Ectodermal cell (in vitro differentiated cells): ENCODE measurements at regions not wholly inside any gene's neighbourhood (a gene's known extent, or its start where the extent isn't known, plus 50 kb on each side); places are given as distances from the start of the nearest gene placed in this dataset.
"Not testable (repeated sequence)": the region's sequence is repeated elsewhere in the genome, so short reads cannot be mapped to it uniquely, and the experiment has no call there.

Experiments used
- H3K27ac ChIP-seq: 2 replicates; pipeline ENCODE4 v1.7.0; 2013; ENCODE audit warnings: mild to moderate bottlenecking, low read depth, low read length; ENCODE audit not compliant: insufficient read depth, poor library complexity, severe bottlenecking
- H3K27me3 ChIP-seq: 2 replicates; pipeline ENCODE4 v1.7.0; 2013; ENCODE audit warnings: mild to moderate bottlenecking, low read length; ENCODE audit not compliant: insufficient read depth, control insufficient read depth, poor library complexity, severe bottlenecking
- H3K36me3 ChIP-seq: one replicate; pipeline ENCODE4 v1.7.0; 2013; ENCODE audit warnings: low read length; ENCODE audit not compliant: control insufficient read depth, insufficient read depth
- H3K4me1 ChIP-seq: one replicate; pipeline ENCODE4 v1.7.0; 2013; ENCODE audit warnings: low read length; ENCODE audit not compliant: control insufficient read depth, insufficient read depth
- H3K4me3 ChIP-seq: 2 replicates; pipeline ENCODE4 v1.7.0; 2013; ENCODE audit warnings: low read depth, low read length, control low read depth; ENCODE audit not compliant: insufficient read depth
- H3K9me3 ChIP-seq: 2 replicates; pipeline ENCODE4 v1.7.0; 2013; ENCODE audit warnings: mild to moderate bottlenecking, low read length, moderate library complexity; ENCODE audit not compliant: control insufficient read depth
- WGBS, 2 experiments: methylation state at CpG; one replicate each; pipeline ENCODE4 v1.1.7; 2013; ENCODE audit warnings: missing lambda C conversion rate in 2 of 2; 5-methylcytosine and 5-hydroxymethylcytosine counted together

- H3K9me3 ChIP-seq = no peaks in the 10 kb centered on the region
- H3K27ac ChIP-seq = no peak overlapping the region
- no peaks in the 10 kb centered on the region for H3K27me3 ChIP-seq
- H3K4me3 ChIP-seq = no peak overlapping the region
- 83 to 89% methylated on average over 6 of the region's 6 CpGs for WGBS, 2 experiments
- H3K4me1 ChIP-seq = peaks cover 16% of the 10 kb centered on the region
- no peaks in the 10 kb centered on the region for H3K36me3 ChIP-seq
Observed at GRCh38 chr4:38532908-38533499, 131.0 kb upstream of the KLF3 start.

GRCh38 chr4:38534344-38535045, 129.5 kb upstream of the KLF3 start:
- Histone ChIP-seq H3K4me3 (no peak overlapping the region), H3K36me3 (no peaks in the 10 kb centered on the region), H3K9me3 (no peaks in the 10 kb centered on the region), H3K27me3 (no peaks in the 10 kb centered on the region), H3K27ac (no peak overlapping the region), H3K4me1 (peaks cover 16% of the 10 kb centered on the region)
- WGBS, 2 experiments = 86 to 90% methylated on average over 3 of the region's 3 CpGs

- H3K27me3 ChIP-seq, H3K4me3 ChIP-seq, H3K36me3 ChIP-seq, H3K9me3 ChIP-seq, H3K27ac ChIP-seq: not testable (repeated sequence)
- peaks cover 16% of the 10 kb centered on the region for H3K4me1 ChIP-seq
- WGBS, 2 experiments = 94 to 100% methylated on average over 1 of the region's 1 CpG
Observed at GRCh38 chr4:38535071-38535470, 128.9 kb upstream of the KLF3 start.

- Histone ChIP-seq H3K9me3 (no peaks in the 10 kb centered on the region), H3K36me3 (no peaks in the 10 kb centered on the region), H3K4me3 (no peak overlapping the region), H3K27me3 (no peaks in the 10 kb centered on the region), H3K27ac (no peak overlapping the region), H3K4me1 (peaks cover 16% of the 10 kb centered on the region)
- WGBS, 2 experiments = 79 to 99% methylated on average over 3 to 4 of the region's 5 CpGs
Observed at GRCh38 chr4:38535717-38536116, 128.3 kb upstream of the KLF3 start.

- no peak overlapping the region for H3K4me3 ChIP-seq
- WGBS, 2 experiments = 92 to 100% methylated on average over 2 of the region's 2 CpGs
- peaks cover 9% of the 10 kb centered on the region for H3K4me1 ChIP-seq
- H3K27ac ChIP-seq = no peak overlapping the region
- H3K27me3 ChIP-seq = no peaks in the 10 kb centered on the region
- no peaks in the 10 kb centered on the region for H3K36me3 ChIP-seq
- no peaks in the 10 kb centered on the region for H3K9me3 ChIP-seq
Observed at GRCh38 chr4:38536716-38537115, 127.3 kb upstream of the KLF3 start.

GRCh38 chr4:38537666-38538065, 126.3 kb upstream of the KLF3 start:
- Histone ChIP-seq H3K27ac (no peak overlapping the region), H3K4me3 (no peak overlapping the region), H3K9me3 (no peaks in the 10 kb centered on the region), H3K36me3 (no peaks in the 10 kb centered on the region), H3K27me3 (no peaks in the 10 kb centered on the region), H3K4me1 (peaks cover 4% of the 10 kb centered on the region)
- 100% methylated on average over 1 of the region's 1 CpG for WGBS, 2 experiments

GRCh38 chr4:38538517-38538916, 125.5 kb upstream of the KLF3 start:
- H3K27me3 ChIP-seq = no peaks in the 10 kb centered on the region
- H3K27ac ChIP-seq = no peak overlapping the region
- no peaks in the 10 kb centered on the region for H3K9me3 ChIP-seq
- H3K4me3 ChIP-seq = no peak overlapping the region
- no peaks in the 10 kb centered on the region for H3K36me3 ChIP-seq
- H3K4me1 ChIP-seq = no peaks in the 10 kb centered on the region
- WGBS, 2 experiments = 91 to 96% methylated on average over 2 of the region's 2 CpGs

- no peaks in the 10 kb centered on the region for H3K27me3 ChIP-seq
- 93 to 95% methylated on average over 4 of the region's 4 CpGs for whole genome bisulfite sequencing, 2 experiments
- H3K4me1 ChIP-seq = no peaks in the 10 kb centered on the region
- H3K27ac ChIP-seq = no peak overlapping the region
- H3K9me3 ChIP-seq = no peaks in the 10 kb centered on the region
- H3K36me3 ChIP-seq = no peaks in the 10 kb centered on the region
- no peak overlapping the region for H3K4me3 ChIP-seq
Observed at GRCh38 chr4:38539501-38539900, 124.5 kb upstream of the KLF3 start.

GRCh38 chr4:38547052-38547451, 116.9 kb upstream of the KLF3 start:
- Histone ChIP-seq H3K4me1 (no peaks in the 10 kb centered on the region), H3K4me3 (no peak overlapping the region), H3K27me3 (no peaks in the 10 kb centered on the region), H3K36me3 (no peaks in the 10 kb centered on the region), H3K27ac (no peak overlapping the region), H3K9me3 (no peaks in the 10 kb centered on the region)
- 56 to 80% methylated on average over 2 of the region's 2 CpGs for whole genome bisulfite sequencing, 2 experiments

GRCh38 chr4:38548256-38548655, 115.7 kb upstream of the KLF3 start:
- H3K9me3 ChIP-seq = no peaks in the 10 kb centered on the region
- no peaks in the 10 kb centered on the region for H3K4me1 ChIP-seq
- no peaks in the 10 kb centered on the region for H3K27me3 ChIP-seq
- no peak overlapping the region for H3K4me3 ChIP-seq
- no peak overlapping the region for H3K27ac ChIP-seq
- 95 to 100% methylated on average over 1 of the region's 3 CpGs for WGBS, 2 experiments
- H3K36me3 ChIP-seq = no peaks in the 10 kb centered on the region
